OCI-LY7 (cell line): ENCODE measurements at regions not wholly inside any gene's neighbourhood (a gene's known extent, or its start where the extent isn't known, plus 50 kb on each side); places are given as distances from the start of the nearest gene placed in this dataset.

Experiments used
- BruUV-seq: library from RNA; stranded (reverse); fragments of 400-500 nt; replicated peaks from 2 replicates; lab custom pipeline; 2021; lab: Mats Ljungman, UMichigan
- CTCF ChIA-PET: fragments of 300-600 bp; sonication (Branson Sonifier 250); formaldehyde crosslinking; loops from one replicate; lab custom pipeline; 2022; ENCODE audit warnings: antibody characterized with exemption; ENCODE audit not compliant: unreplicated experiment; lab: Charles Lee
- POLR2A ChIA-PET: fragments of 300-600 bp; sonication (Branson Sonifier 250); formaldehyde crosslinking; loops from one replicate; lab custom pipeline; 2022; ENCODE audit warnings: antibody characterized with exemption; lab: Charles Lee
- DNase-seq: peaks from one replicate; pipeline ENCODE4 v3.0.0-alpha.2; 2015; ENCODE audit warnings: low spot score
- H2AFZ ChIP-seq: fragments of 200-600 bp; sonication (generic), shearing (Covaris generic); 2 replicates; pipeline ENCODE4 v1.6.1; 2014; ENCODE audit warnings: mild to moderate bottlenecking, antibody characterized with exemption, low read length, moderate library complexity
- H3K27ac ChIP-seq: fragments of 200-600 bp; sonication (generic); 2 replicates; pipeline ENCODE4 v1.5.1; 2014; ENCODE audit warnings: mixed run types, low read depth, mild to moderate bottlenecking, moderate library complexity, low read length, inconsistent platforms; ENCODE audit not compliant: poor library complexity, severe bottlenecking
- H3K36me3 ChIP-seq: fragments of 200-600 bp; sonication (generic); 2 replicates; pipeline ENCODE4 v1.6.1; 2014; ENCODE audit warnings: mild to moderate bottlenecking, antibody characterized with exemption, low read length, moderate library complexity, mixed read lengths; ENCODE audit not compliant: insufficient read depth
- H3K4me1 ChIP-seq: fragments of 200-600 bp; sonication (generic); 2 replicates; pipeline ENCODE4 v1.5.1; 2014; ENCODE audit warnings: mild to moderate bottlenecking, low read length; ENCODE audit not compliant: insufficient read depth, poor library complexity, severe bottlenecking
- H3K4me2 ChIP-seq: fragments of 200-600 bp; sonication (generic); 2 replicates; pipeline ENCODE4 v1.6.1; 2014; ENCODE audit warnings: mild to moderate bottlenecking, low read length
- H3K4me3 ChIP-seq: fragments of 200-600 bp; sonication (generic); 2 replicates; pipeline ENCODE4 v1.5.1; 2014; ENCODE audit warnings: mild to moderate bottlenecking, low read depth, low read length; ENCODE audit not compliant: poor library complexity, severe bottlenecking
- H3K79me2 ChIP-seq: fragments of 200-600 bp; sonication (generic); 2 replicates; pipeline ENCODE4 v1.6.1; 2016; ENCODE audit warnings: low read depth, mild to moderate bottlenecking, low read length, moderate library complexity, mixed read lengths; ENCODE audit not compliant: insufficient read depth
- H3K9me2 ChIP-seq: fragments of 200-600 bp; sonication (generic); 2 replicates; pipeline ENCODE4 v1.6.1; 2016; ENCODE audit warnings: mild to moderate bottlenecking, low read length, mixed read lengths; ENCODE audit not compliant: insufficient read depth
- H3K9me3 ChIP-seq: fragments of 200-600 bp; sonication (generic); 2 replicates; pipeline ENCODE4 v1.6.1; 2014; ENCODE audit warnings: mild to moderate bottlenecking, mixed run types, low read length, mixed read lengths
- H4K20me1 ChIP-seq: fragments of 200-600 bp; sonication (generic); 2 replicates; pipeline ENCODE4 v1.6.1; 2014; ENCODE audit warnings: mild to moderate bottlenecking, antibody characterized with exemption, low read length, moderate library complexity, mixed read lengths; ENCODE audit not compliant: insufficient read depth
- EZH2phosphoT487 ChIP-seq: fragments of 200-600 bp; sonication (generic); IDR thresholded peaks from 2 replicates; pipeline ENCODE4 v1.6.1; 2018; ENCODE audit warnings: low read depth, borderline replicate concordance, mild to moderate bottlenecking, mixed run types, antibody characterized with exemption, low read length, moderate library complexity, mixed read lengths
- intact Hi-C: fragments of 100-400 bp; cut with micrococcal nuclease; formaldehyde crosslinking; loops from one replicate; pipeline ENCODE4 v1.10.0; 2022; ENCODE audit not compliant: unreplicated experiment
- TF ChIP-seq, protein P1 (sequence below): fragments of 200-600 bp; sonication (generic); conservative IDR thresholded peaks from 2 replicates; pipeline ENCODE4 v1.5.1; 2014; ENCODE audit warnings: mild to moderate bottlenecking, antibody characterized with exemption, low read length, moderate library complexity, mixed read lengths

DNA sequence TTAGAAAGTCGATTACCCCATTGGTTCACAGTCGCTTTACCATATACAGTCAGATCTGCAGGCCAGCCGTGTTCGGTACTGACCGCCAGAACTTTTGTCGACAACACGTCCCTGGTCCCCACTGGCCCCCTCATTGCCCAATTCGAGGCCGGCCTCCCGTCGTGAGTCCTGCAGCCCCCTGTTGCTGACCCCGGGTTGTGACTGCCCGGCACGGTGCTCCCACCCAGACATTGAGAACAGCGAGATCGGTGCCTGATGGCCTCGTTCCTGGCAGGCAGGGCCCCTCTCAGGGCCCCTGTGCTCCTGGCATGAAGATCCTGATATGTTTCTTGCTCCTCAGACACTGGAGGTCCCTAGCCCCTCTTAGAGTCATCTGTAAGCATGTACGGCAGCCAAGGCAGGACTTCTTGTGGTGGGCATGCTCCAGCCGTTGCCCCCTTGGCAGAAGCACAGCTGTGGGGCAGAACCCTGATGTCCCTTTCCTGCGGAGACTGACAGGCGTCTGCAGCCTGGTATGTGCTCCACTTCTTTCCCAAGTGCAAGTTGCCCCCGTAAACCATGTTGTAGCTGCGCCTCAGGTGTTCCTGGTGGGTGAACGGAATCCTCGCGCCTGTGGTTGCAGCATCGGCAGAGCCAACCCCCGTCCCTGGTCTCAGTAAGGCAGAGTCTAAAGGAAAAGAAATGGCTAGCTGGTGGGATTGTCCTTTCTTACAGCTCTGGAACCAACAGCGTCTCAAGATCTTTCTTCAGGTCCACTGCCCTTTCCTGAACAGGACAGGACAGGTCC lies 123.2 kb upstream of the SPACA7 start:
- TF ChIP-seq, protein P1, sequence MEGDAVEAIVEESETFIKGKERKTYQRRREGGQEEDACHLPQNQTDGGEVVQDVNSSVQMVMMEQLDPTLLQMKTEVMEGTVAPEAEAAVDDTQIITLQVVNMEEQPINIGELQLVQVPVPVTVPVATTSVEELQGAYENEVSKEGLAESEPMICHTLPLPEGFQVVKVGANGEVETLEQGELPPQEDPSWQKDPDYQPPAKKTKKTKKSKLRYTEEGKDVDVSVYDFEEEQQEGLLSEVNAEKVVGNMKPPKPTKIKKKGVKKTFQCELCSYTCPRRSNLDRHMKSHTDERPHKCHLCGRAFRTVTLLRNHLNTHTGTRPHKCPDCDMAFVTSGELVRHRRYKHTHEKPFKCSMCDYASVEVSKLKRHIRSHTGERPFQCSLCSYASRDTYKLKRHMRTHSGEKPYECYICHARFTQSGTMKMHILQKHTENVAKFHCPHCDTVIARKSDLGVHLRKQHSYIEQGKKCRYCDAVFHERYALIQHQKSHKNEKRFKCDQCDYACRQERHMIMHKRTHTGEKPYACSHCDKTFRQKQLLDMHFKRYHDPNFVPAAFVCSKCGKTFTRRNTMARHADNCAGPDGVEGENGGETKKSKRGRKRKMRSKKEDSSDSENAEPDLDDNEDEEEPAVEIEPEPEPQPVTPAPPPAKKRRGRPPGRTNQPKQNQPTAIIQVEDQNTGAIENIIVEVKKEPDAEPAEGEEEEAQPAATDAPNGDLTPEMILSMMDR: no peak
- TF ChIP-seq EZH2phosphoT487: no peak

DNA sequence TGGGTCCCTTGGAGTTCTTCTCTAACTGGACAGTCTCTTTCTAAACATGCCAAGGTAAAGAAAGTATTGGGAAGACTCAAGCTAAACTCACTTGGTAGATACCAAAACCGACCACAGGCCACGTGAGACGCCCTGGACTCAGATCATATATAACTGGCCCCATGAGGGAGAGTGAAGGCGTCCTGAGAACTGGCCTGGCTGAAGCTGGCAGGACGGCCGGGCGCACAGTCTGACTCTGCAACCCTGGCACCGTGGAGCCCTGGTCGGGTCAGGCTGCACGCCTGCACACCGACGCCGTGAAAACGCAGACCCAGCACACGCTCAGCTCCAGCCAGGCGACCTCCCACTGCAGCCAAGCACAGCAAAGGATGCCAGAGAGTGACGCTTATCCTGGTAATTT lies 122.5 kb upstream of the SPACA7 start:
- no peak overlapping the region for H3K4me3 ChIP-seq
- no peaks in the 10 kb centered on the region for H3K79me2 ChIP-seq
- no peaks in the 10 kb centered on the region for H3K36me3 ChIP-seq
- no peaks in the 10 kb centered on the region for H3K9me2 ChIP-seq
- no peaks in the 10 kb centered on the region for H3K9me3 ChIP-seq
- TF ChIP-seq EZH2phosphoT487: no peak
- TF ChIP-seq, protein P1: no peak
- no TSS peak for BruUV-seq
- H2AFZ ChIP-seq: no peak overlapping the region
- ChIA-PET CTCF (no interaction called here), POLR2A (no interaction called here)
- no peaks in the 10 kb centered on the region for H4K20me1 ChIP-seq
- intact Hi-C loops: no loop called here
- no peak overlapping the region for H3K27ac ChIP-seq
- no peak overlapping the region for H3K4me2 ChIP-seq
- no peak for DNase-seq
- H3K4me1 ChIP-seq: no peaks in the 10 kb centered on the region

More for the DNA sequence above, 123.2 kb upstream of the SPACA7 start:
- no TSS peak for BruUV-seq
- no peak overlapping the region for H3K27ac ChIP-seq
- H4K20me1 ChIP-seq: no peaks in the 10 kb centered on the region
- H3K4me1 ChIP-seq: no peaks in the 10 kb centered on the region
- CTCF ChIA-PET: no interaction called here
- H3K4me3 ChIP-seq: no peak overlapping the region
- DNase-seq: no peak
- no peaks in the 10 kb centered on the region for H3K79me2 ChIP-seq
- H3K36me3 ChIP-seq: no peaks in the 10 kb centered on the region
- no peaks in the 10 kb centered on the region for H3K9me3 ChIP-seq
- intact Hi-C loops: no loop called here
- no peak overlapping the region for H2AFZ ChIP-seq
- H3K9me2 ChIP-seq: no peaks in the 10 kb centered on the region
- POLR2A ChIA-PET: interaction anchor here (0.6 kb wide), 1 partner anchor 212 kb away, joined by 4 read pairs; no protein-coding TSS in a partner anchor
- no peak overlapping the region for H3K4me2 ChIP-seq
